ENCODE measurements at regions not wholly inside any gene's neighbourhood (a gene's known extent, or its start where the extent isn't known, plus 50 kb on each side); places are given as distances from the start of the nearest gene placed in this dataset.
"Not testable (repeated sequence)": the region's sequence is repeated elsewhere in the genome, so short reads cannot be mapped to it uniquely, and the experiment has no call there.

GRCh38 chr5:54794135-54794975 is 191.0 kb downstream of the ESM1 start:
- H4K20me1 ChIP-seq (ENCODE audit: insufficient read depth, low read length) = no peaks in the 10 kb centered on the region
- no peak for DNase-seq
- H3F3A ChIP-seq (ENCODE audit: insufficient read depth, low read length) = no peaks in the 10 kb centered on the region; the same call in 1 of the 2 replicates
- H3K4me1 ChIP-seq (ENCODE audit: low read length) = peaks cover 6% of the 10 kb centered on the region
- no peak overlapping the region for H2AFZ ChIP-seq (ENCODE audit: low read length)
- no peaks in the 10 kb centered on the region for H3K9me3 ChIP-seq (replicated peaks; ENCODE audit: insufficient read depth, low read length)
- no peak overlapping the region for H3K4me3 ChIP-seq (ENCODE audit: low read length)
- H3K27me3 ChIP-seq (replicated peaks; ENCODE audit: insufficient read depth, low read length) = no peaks in the 10 kb centered on the region
- TF ChIP-seq EZH2phosphoT487 (IDR thresholded peaks at IDR 0.05; ENCODE audit: low read length) (no peak), EZH2 (optimal IDR thresholded peaks at IDR 0.05; ENCODE audit: low read depth, low read length) (no peak), CTCF (IDR thresholded peaks at IDR 0.05; ENCODE audit: low read length) (no peak)
- no peaks in the 10 kb centered on the region for H3K9me2 ChIP-seq (replicated peaks; ENCODE audit: insufficient read depth, low read length)
- H3K4me2 ChIP-seq (ENCODE audit: low read depth, low read length) = no peak overlapping the region
- H3K79me2 ChIP-seq (ENCODE audit: low read length) = no peaks in the 10 kb centered on the region
- no peak overlapping the region for H3K27ac ChIP-seq (ENCODE audit: low read length)
- H3K36me3 ChIP-seq (replicated peaks; ENCODE audit: insufficient read depth, low read length) = no peaks in the 10 kb centered on the region
- H3K9ac ChIP-seq (ENCODE audit: low read length) = no peak overlapping the region

GRCh38 chr5:54793468-54794134 is 191.8 kb downstream of the ESM1 start:
- no peaks in the 10 kb centered on the region for H3K9me2 ChIP-seq (replicated peaks; ENCODE audit: insufficient read depth, low read length)
- no peaks in the 10 kb centered on the region for H3F3A ChIP-seq (ENCODE audit: insufficient read depth, low read length)
- no peaks in the 10 kb centered on the region for H3K79me2 ChIP-seq (ENCODE audit: low read length)
- H3K4me2 ChIP-seq (ENCODE audit: low read depth, low read length) = no peak overlapping the region
- H3K9me3 ChIP-seq (replicated peaks; ENCODE audit: insufficient read depth, low read length) = no peaks in the 10 kb centered on the region
- TF ChIP-seq EZH2phosphoT487 (IDR thresholded peaks at IDR 0.05; ENCODE audit: low read length) = no peak
- no peak for TF ChIP-seq CTCF (IDR thresholded peaks at IDR 0.05; ENCODE audit: low read length)
- no peak for TF ChIP-seq EZH2 (optimal IDR thresholded peaks at IDR 0.05; ENCODE audit: low read depth, low read length)
- no peak overlapping the region for H3K9ac ChIP-seq (ENCODE audit: low read length)
- H2AFZ ChIP-seq (ENCODE audit: low read length) = no peak overlapping the region
- H3K4me1 ChIP-seq (ENCODE audit: low read length) = no peaks in the 10 kb centered on the region
- no peak overlapping the region for H3K27ac ChIP-seq (ENCODE audit: low read length)
- no peaks in the 10 kb centered on the region for H3K27me3 ChIP-seq (replicated peaks; ENCODE audit: insufficient read depth, low read length)
- no peak overlapping the region for H3K4me3 ChIP-seq (ENCODE audit: low read length)
- no peaks in the 10 kb centered on the region for H3K36me3 ChIP-seq (replicated peaks; ENCODE audit: insufficient read depth, low read length)
- H4K20me1 ChIP-seq (ENCODE audit: insufficient read depth, low read length) = no peaks in the 10 kb centered on the region
- DNase-seq = no peak

- Histone ChIP-seq H3F3A (ENCODE audit: insufficient read depth, low read length) (no peaks in the 10 kb centered on the region), H3K9me2 (replicated peaks; ENCODE audit: insufficient read depth, low read length) (no peaks in the 10 kb centered on the region), H3K79me2 (ENCODE audit: low read length) (no peaks in the 10 kb centered on the region), H3K4me1 (ENCODE audit: low read length) (no peaks in the 10 kb centered on the region), H3K27ac (ENCODE audit: low read length) (no peak overlapping the region), H3K4me2 (ENCODE audit: low read depth, low read length) (no peak overlapping the region), H3K9ac (ENCODE audit: low read length) (no peak overlapping the region), H2AFZ (ENCODE audit: low read length) (no peak overlapping the region), H4K20me1 (ENCODE audit: insufficient read depth, low read length) (no peaks in the 10 kb centered on the region), H3K36me3 (replicated peaks; ENCODE audit: insufficient read depth, low read length) (no peaks in the 10 kb centered on the region), H3K4me3 (ENCODE audit: low read length) (no peak overlapping the region), H3K27me3 (replicated peaks; ENCODE audit: insufficient read depth, low read length) (no peaks in the 10 kb centered on the region), H3K9me3 (replicated peaks; ENCODE audit: insufficient read depth, low read length) (no peaks in the 10 kb centered on the region)
- no peak for DNase-seq
- TF ChIP-seq CTCF (IDR thresholded peaks at IDR 0.05; ENCODE audit: low read length) = no peak
- no peak for TF ChIP-seq EZH2phosphoT487 (IDR thresholded peaks at IDR 0.05; ENCODE audit: low read length)
Measured at GRCh38 chr5:54792611-54793404, 192.6 kb downstream of the ESM1 start.

- not testable (repeated sequence) for H3K27me3 ChIP-seq (replicated peaks; ENCODE audit: insufficient read depth, low read length); H3K4me3 ChIP-seq (ENCODE audit: low read length); H3K9ac ChIP-seq (ENCODE audit: low read length); H4K20me1 ChIP-seq (ENCODE audit: insufficient read depth, low read length); H3K27ac ChIP-seq (ENCODE audit: low read length); H2AFZ ChIP-seq (ENCODE audit: low read length); H3K36me3 ChIP-seq (replicated peaks; ENCODE audit: insufficient read depth, low read length); H3K9me3 ChIP-seq (replicated peaks; ENCODE audit: insufficient read depth, low read length); H3K79me2 ChIP-seq (ENCODE audit: low read length); H3K9me2 ChIP-seq (replicated peaks; ENCODE audit: insufficient read depth, low read length); H3K4me2 ChIP-seq (ENCODE audit: low read depth, low read length); DNase-seq
- Histone ChIP-seq H3F3A (ENCODE audit: insufficient read depth, low read length) (peaks cover 17% of the 10 kb centered on the region), H3K4me1 (ENCODE audit: low read length) (peaks cover 24% of the 10 kb centered on the region)
Measured at GRCh38 chr5:54787910-54788309, 197.5 kb downstream of the ESM1 start.
